ENCODE measurements at regions not wholly inside any gene's neighbourhood (a gene's known extent, or its start where the extent isn't known, plus 50 kb on each side); places are given as distances from the start of the nearest gene placed in this dataset.

- TF ChIP-seq CTCF (IDR thresholded peaks at IDR 0.05) (no peak), EP300 (IDR thresholded peaks at IDR 0.05) (no peak), POLR2A (IDR thresholded peaks at IDR 0.05) (no peak)
Measured at GRCh38 chr7:10685040-10685439, 288.6 kb upstream of the PHF14 start.

All from upper lobe of left lung (tissue), 4 donors.